ENCODE measurements at regions not wholly inside any gene's neighbourhood (a gene's known extent, or its start where the extent isn't known, plus 50 kb on each side); places are given as distances from the start of the nearest gene placed in this dataset.

GRCh38 chr6:26260725-26261490 lies 104.1 kb upstream of the BTN3A2 start:
- no peak for DNase-seq (ENCODE audit: extremely low read depth, low read depth)
- TF ChIP-seq CTCF (IDR thresholded peaks at IDR 0.05; ENCODE audit: low read depth, low read length): no peak

- DNase-seq (ENCODE audit: extremely low read depth, low read depth): no peak
- no peak for TF ChIP-seq CTCF (IDR thresholded peaks at IDR 0.05; ENCODE audit: low read depth, low read length)
Measured at GRCh38 chr6:26264547-26264946, 100.5 kb upstream of the BTN3A2 start.

GRCh38 chr6:26267083-26267589 lies 97.9 kb upstream of the BTN3A2 start:
- no peak for DNase-seq (ENCODE audit: extremely low read depth, low read depth)
- TF ChIP-seq CTCF (IDR thresholded peaks at IDR 0.05; ENCODE audit: low read depth, low read length): no peak

- no peak for DNase-seq (ENCODE audit: extremely low read depth, low read depth)
- TF ChIP-seq CTCF (IDR thresholded peaks at IDR 0.05; ENCODE audit: low read depth, low read length): no peak
Measured at GRCh38 chr6:26268659-26269402, 96.2 kb upstream of the BTN3A2 start.

GRCh38 chr6:26269531-26270485 lies 95.2 kb upstream of the BTN3A2 start:
- no peak for DNase-seq (ENCODE audit: extremely low read depth, low read depth)

GRCh38 chr6:26270486-26270861 lies 94.5 kb upstream of the BTN3A2 start:
- no peak for TF ChIP-seq CTCF (IDR thresholded peaks at IDR 0.05; ENCODE audit: low read depth, low read length)
- no peak for DNase-seq (ENCODE audit: extremely low read depth, low read depth)

More at GRCh38 chr6:26269531-26270485, 95.2 kb upstream of the BTN3A2 start:
- TF ChIP-seq CTCF (IDR thresholded peaks at IDR 0.05; ENCODE audit: low read depth, low read length): no peak
